Prostate gland (tissue), 2 donors: ENCODE measurements at regions not wholly inside any gene's neighbourhood (a gene's known extent, or its start where the extent isn't known, plus 50 kb on each side); places are given as distances from the start of the nearest gene placed in this dataset.

Experiments
- POLR2A ChIP-seq: fragments of 450-650 bp; IDR thresholded peaks from one replicate; pipeline ENCODE4 v1.6.1; 2016; ENCODE audit warnings: antibody characterized with exemption, mild to moderate bottlenecking
- POLR2AphosphoS5 ChIP-seq: sonication (generic); formaldehyde crosslinking; IDR thresholded peaks from one replicate; pipeline ENCODE4 v1.6.1; 2017; ENCODE audit warnings: antibody characterized with exemption
- TF ChIP-seq, protein P1 (sequence below), 4 experiments: fragments of 200-600 bp in 2 of 4; fragments of 450-650 bp in 2 of 4; sonication (generic) in 2 of 4; IDR thresholded peaks; 1 replicate in 3 of 4; 2 replicates in 1 of 4; pipeline ENCODE4 v1.5.1; 2016 to 2019; ENCODE audit warnings: antibody characterized with exemption in 4 of 4, mild to moderate bottlenecking in 2 of 4, moderate library complexity in 2 of 4

DNA sequence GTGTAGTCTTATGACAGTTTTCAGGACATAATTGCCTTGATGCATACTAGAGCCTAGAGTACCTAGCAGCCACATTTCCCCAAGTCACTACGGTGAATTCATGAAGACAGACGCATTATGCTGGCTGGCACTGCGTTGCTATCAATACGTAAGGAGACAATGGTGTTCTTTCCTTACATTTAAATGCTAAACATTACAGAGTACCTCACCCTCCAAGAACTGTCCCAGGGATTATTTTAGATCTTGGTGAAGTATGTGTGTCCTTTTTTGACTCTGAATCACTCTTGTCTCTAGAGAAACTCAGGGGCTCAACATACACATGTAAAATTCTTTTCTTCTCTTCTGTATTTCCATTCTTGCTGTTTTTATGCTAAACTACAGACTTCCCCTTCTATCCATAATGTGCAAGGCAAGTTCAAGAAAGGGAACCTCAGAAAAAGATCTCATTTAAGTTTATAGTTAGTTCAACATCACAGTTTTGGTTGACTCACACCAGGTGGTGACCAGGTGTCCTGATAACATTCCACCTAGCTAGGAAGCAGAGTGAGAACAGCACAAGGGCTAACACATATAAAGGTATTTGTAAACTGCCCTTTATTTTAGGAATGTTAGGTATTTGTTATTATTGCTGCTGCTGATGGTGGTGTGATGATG lies 212.4 kb upstream of the HNRNPA3 start:
- TF ChIP-seq POLR2AphosphoS5: no peak
- TF ChIP-seq, protein P1, sequence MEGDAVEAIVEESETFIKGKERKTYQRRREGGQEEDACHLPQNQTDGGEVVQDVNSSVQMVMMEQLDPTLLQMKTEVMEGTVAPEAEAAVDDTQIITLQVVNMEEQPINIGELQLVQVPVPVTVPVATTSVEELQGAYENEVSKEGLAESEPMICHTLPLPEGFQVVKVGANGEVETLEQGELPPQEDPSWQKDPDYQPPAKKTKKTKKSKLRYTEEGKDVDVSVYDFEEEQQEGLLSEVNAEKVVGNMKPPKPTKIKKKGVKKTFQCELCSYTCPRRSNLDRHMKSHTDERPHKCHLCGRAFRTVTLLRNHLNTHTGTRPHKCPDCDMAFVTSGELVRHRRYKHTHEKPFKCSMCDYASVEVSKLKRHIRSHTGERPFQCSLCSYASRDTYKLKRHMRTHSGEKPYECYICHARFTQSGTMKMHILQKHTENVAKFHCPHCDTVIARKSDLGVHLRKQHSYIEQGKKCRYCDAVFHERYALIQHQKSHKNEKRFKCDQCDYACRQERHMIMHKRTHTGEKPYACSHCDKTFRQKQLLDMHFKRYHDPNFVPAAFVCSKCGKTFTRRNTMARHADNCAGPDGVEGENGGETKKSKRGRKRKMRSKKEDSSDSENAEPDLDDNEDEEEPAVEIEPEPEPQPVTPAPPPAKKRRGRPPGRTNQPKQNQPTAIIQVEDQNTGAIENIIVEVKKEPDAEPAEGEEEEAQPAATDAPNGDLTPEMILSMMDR (IDR thresholded peaks at IDR 0.05): no peak
- no peak for TF ChIP-seq POLR2A
